Esophagus muscularis mucosa (tissue), 4 donors: ENCODE measurements at regions not wholly inside any gene's neighbourhood (a gene's known extent, or its start where the extent isn't known, plus 50 kb on each side); places are given as distances from the start of the nearest gene placed in this dataset.
"Not testable (repeated sequence)": the region's sequence is repeated elsewhere in the genome, so short reads cannot be mapped to it uniquely, and the experiment has no call there.

Experiments used
- DNase-seq: peaks from one replicate; pipeline ENCODE4 v3.0.0-alpha.2; 2017; ENCODE audit errors: extremely low spot score
- H3K27ac ChIP-seq, 4 donors: fragments of 200-600 bp; sonication (generic); replicated peaks in 1 of 4; 1 replicate in 3 of 4; 2 replicates in 1 of 4; pipeline ENCODE4 v1.5.1; 2016 to 2019; ENCODE audit warnings: mild to moderate bottlenecking in 1 of 4
- H3K27me3 ChIP-seq, 4 donors: fragments of 200-600 bp; sonication (generic); one replicate each; pipeline versions ENCODE4 v1.5.1 to v1.6.0; 2016 to 2019
- H3K36me3 ChIP-seq, 4 donors: fragments of 200-600 bp; sonication (generic); one replicate each; pipeline ENCODE4 v1.5.1; 2016 to 2019
- H3K4me1 ChIP-seq, 4 donors: fragments of 200-600 bp; sonication (generic); one replicate each; pipeline ENCODE4 v1.5.1; 2016 to 2019
- H3K4me3 ChIP-seq, 4 donors: fragments of 200-600 bp; sonication (generic); 1 replicate in 2 of 4; 2 replicates in 2 of 4; pipeline ENCODE4 v1.5.1; 2016 to 2019; ENCODE audit warnings: mild to moderate bottlenecking in 4 of 4, moderate library complexity in 1 of 4
- H3K9me3 ChIP-seq, 4 donors: fragments of 200-600 bp; sonication (generic); 1 replicate in 3 of 4; 2 replicates in 1 of 4; pipeline ENCODE4 v1.5.1; 2016 to 2019
- CTCF ChIP-seq, 3 experiments: fragments of 200-600 bp in 2 of 3; fragments of 450-650 bp in 1 of 3; sonication (generic) in 2 of 3; IDR thresholded peaks; one replicate each; pipeline ENCODE4 v1.5.1; 2017 to 2019; ENCODE audit warnings: antibody characterized with exemption in 3 of 3, mild to moderate bottlenecking in 2 of 3, moderate library complexity in 1 of 3
- EP300 ChIP-seq: sonication (generic); formaldehyde crosslinking; IDR thresholded peaks from one replicate; pipeline ENCODE4 v1.6.1; 2017; ENCODE audit warnings: antibody characterized with exemption
- POLR2A ChIP-seq: fragments of 450-650 bp; IDR thresholded peaks from one replicate; pipeline ENCODE4 v1.6.1; 2017; ENCODE audit warnings: antibody characterized with exemption, moderate library complexity, mild to moderate bottlenecking, low read depth
- POLR2AphosphoS5 ChIP-seq, 2 donors: sonication (generic); formaldehyde crosslinking; IDR thresholded peaks; one replicate each; pipeline ENCODE4 v1.6.1; 2017; ENCODE audit warnings: antibody characterized with exemption in 2 of 2
- WGBS: methylation state at CpG from one replicate; pipeline ENCODE4 v1.1.5; 2018; 5-methylcytosine and 5-hydroxymethylcytosine counted together
- intact Hi-C: fragments of 100-400 bp; cut with DNase I; formaldehyde crosslinking; loops from one replicate; pipeline ENCODE4 v1.15.1; 2023

GRCh38 chrX:45806410-45807121, 605.9 kb upstream of the DIPK2B start:
- Histone ChIP-seq H3K27ac (peak overlapping the region; percentile 34 to 53 (median 40)), H3K4me1 (peaks cover 0 to 7% (median 3%) of the 10 kb centered on the region in 4 donors), H3K9me3 (no peaks in the 10 kb centered on the region), H3K36me3 (no peaks in the 10 kb centered on the region), H3K4me3 (peak overlapping the region; percentile 35 to 48 (median 37)), H3K27me3 (no peaks in the 10 kb centered on the region)
- WGBS = 50% methylated on average over 10 of the region's 10 CpGs
- intact Hi-C loops = no loop called here
- TF ChIP-seq POLR2A = no peak
- TF ChIP-seq EP300 = no peak
- no peak for TF ChIP-seq CTCF (IDR thresholded peaks at IDR 0.05)
- no peak for TF ChIP-seq POLR2AphosphoS5 (IDR thresholded peaks at IDR 0.05)
- no peak for DNase-seq

- Histone ChIP-seq H3K4me3 (no peak overlapping the region), H3K27me3 (no peaks in the 10 kb centered on the region), H3K9me3 (no peaks in the 10 kb centered on the region), H3K27ac (no peak overlapping the region), H3K36me3 (no peaks in the 10 kb centered on the region), H3K4me1 (peaks cover 0 to 7% (median 3%) of the 10 kb centered on the region in 4 donors)
- WGBS = 49% methylated on average over 3 of the region's 3 CpGs
- TF ChIP-seq POLR2AphosphoS5 (IDR thresholded peaks at IDR 0.05) (no peak), CTCF (IDR thresholded peaks at IDR 0.05) (no peak), POLR2A (no peak), EP300 (no peak)
- intact Hi-C loops = no loop called here
- no peak for DNase-seq
These were observed 603.6 kb upstream of the DIPK2B start for GRCh38 chrX:45804276-45804675.

- no peaks in the 10 kb centered on the region for H3K9me3 ChIP-seq
- TF ChIP-seq EP300 (no peak), CTCF (IDR thresholded peaks at IDR 0.05) (no peak), POLR2A (no peak), POLR2AphosphoS5 (IDR thresholded peaks at IDR 0.05) (no peak)
- 60% methylated on average over 4 of the region's 4 CpGs for WGBS
- no peaks in the 10 kb centered on the region for H3K27me3 ChIP-seq
- H3K36me3 ChIP-seq = no peaks in the 10 kb centered on the region
- DNase-seq = no peak
- H3K27ac ChIP-seq = no peak overlapping the region
- H3K4me3 ChIP-seq = no peak overlapping the region
- intact Hi-C loops = no loop called here
- peaks cover 0 to 6% (median 3%) of the 10 kb centered on the region in 4 donors for H3K4me1 ChIP-seq
These were observed 602.8 kb upstream of the DIPK2B start for GRCh38 chrX:45803383-45803921.

GRCh38 chrX:45801554-45801953, 600.9 kb upstream of the DIPK2B start:
- Histone ChIP-seq H3K4me1 (peaks cover 0 to 12% (median 0%) of the 10 kb centered on the region in 4 donors), H3K36me3 (no peaks in the 10 kb centered on the region), H3K27ac (no peak overlapping the region), H3K27me3 (no peaks in the 10 kb centered on the region), H3K4me3 (no peak overlapping the region), H3K9me3 (no peaks in the 10 kb centered on the region)
- 37% methylated on average over 6 of the region's 6 CpGs for WGBS
- DNase-seq = no peak
- TF ChIP-seq POLR2AphosphoS5 (IDR thresholded peaks at IDR 0.05) (no peak), POLR2A (no peak), CTCF (IDR thresholded peaks at IDR 0.05) (peak in 2 of 3 experiments; percentile 23 to 39)
- intact Hi-C loops = no loop called here

- H3K9me3 ChIP-seq, H3K4me3 ChIP-seq, H3K27me3 ChIP-seq, intact Hi-C loops, DNase-seq, H3K36me3 ChIP-seq, H3K27ac ChIP-seq: not testable (repeated sequence)
- H3K4me1 ChIP-seq = peaks cover 0 to 12% (median 0%) of the 10 kb centered on the region in 4 donors
- WGBS = 71% methylated on average over 12 of the region's 16 CpGs
These were observed 600.2 kb upstream of the DIPK2B start for GRCh38 chrX:45800746-45801453.
